Stomach (tissue), 4 donors: ENCODE measurements at regions not wholly inside any gene's neighbourhood (a gene's known extent, or its start where the extent isn't known, plus 50 kb on each side); places are given as distances from the start of the nearest gene placed in this dataset.

ENCODE experiments used
- POLR2A ChIP-seq, 4 donors: fragments of 450-650 bp; IDR thresholded peaks; one replicate each; pipeline ENCODE4 v1.6.1; 2016; ENCODE audit warnings: antibody characterized with exemption in 4 of 4, control low read depth in 2 of 4, mild to moderate bottlenecking in 1 of 4, moderate library complexity in 1 of 4
- POLR2AphosphoS5 ChIP-seq, 3 donors: sonication (generic); formaldehyde crosslinking; IDR thresholded peaks; one replicate each; pipeline ENCODE4 v1.6.1; 2016; ENCODE audit warnings: antibody characterized with exemption in 3 of 3
- TF ChIP-seq, protein P1 (sequence below), 7 experiments: fragments of 450-650 bp in 4 of 7; fragments of 200-600 bp in 3 of 7; sonication (generic) in 3 of 7; IDR thresholded peaks; one replicate each; pipeline ENCODE4 v1.5.1; 2016 to 2019; ENCODE audit warnings: antibody characterized with exemption in 7 of 7, control low read depth in 2 of 7, mild to moderate bottlenecking in 1 of 7

DNA sequence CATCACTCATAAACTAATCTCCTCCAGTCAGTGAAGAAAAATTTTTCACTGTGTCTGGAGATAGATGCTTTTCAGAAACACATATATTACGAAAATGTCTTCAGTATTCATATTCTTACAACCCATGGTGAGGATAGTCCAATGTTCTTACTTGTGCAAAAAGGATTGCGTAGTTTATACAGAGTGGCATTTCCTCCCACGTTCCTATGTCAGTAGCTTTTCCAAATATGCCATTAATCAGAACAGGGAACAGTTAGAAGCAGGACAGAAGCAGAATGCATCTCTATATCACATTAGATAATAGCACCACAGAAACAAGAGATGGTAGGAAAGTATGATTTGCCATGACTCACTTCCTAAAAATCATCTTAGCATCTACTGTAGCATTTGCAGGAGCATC is 282.9 kb downstream of the SLITRK5 start:
- TF ChIP-seq POLR2A (IDR thresholded peaks at IDR 0.05) (no peak), POLR2AphosphoS5 (IDR thresholded peaks at IDR 0.05) (no peak)
- TF ChIP-seq, protein P1, sequence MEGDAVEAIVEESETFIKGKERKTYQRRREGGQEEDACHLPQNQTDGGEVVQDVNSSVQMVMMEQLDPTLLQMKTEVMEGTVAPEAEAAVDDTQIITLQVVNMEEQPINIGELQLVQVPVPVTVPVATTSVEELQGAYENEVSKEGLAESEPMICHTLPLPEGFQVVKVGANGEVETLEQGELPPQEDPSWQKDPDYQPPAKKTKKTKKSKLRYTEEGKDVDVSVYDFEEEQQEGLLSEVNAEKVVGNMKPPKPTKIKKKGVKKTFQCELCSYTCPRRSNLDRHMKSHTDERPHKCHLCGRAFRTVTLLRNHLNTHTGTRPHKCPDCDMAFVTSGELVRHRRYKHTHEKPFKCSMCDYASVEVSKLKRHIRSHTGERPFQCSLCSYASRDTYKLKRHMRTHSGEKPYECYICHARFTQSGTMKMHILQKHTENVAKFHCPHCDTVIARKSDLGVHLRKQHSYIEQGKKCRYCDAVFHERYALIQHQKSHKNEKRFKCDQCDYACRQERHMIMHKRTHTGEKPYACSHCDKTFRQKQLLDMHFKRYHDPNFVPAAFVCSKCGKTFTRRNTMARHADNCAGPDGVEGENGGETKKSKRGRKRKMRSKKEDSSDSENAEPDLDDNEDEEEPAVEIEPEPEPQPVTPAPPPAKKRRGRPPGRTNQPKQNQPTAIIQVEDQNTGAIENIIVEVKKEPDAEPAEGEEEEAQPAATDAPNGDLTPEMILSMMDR (IDR thresholded peaks at IDR 0.05), result no peak
